Hindlimb muscle (tissue), 1 donor: ENCODE measurements at regions not wholly inside any gene's neighbourhood (a gene's known extent, or its start where the extent isn't known, plus 50 kb on each side); places are given as distances from the start of the nearest gene placed in this dataset.
"Not testable (repeated sequence)": the region's sequence is repeated elsewhere in the genome, so short reads cannot be mapped to it uniquely, and the experiment has no call there.

Source experiments
- DNase-seq: peaks from one replicate; pipeline ENCODE4 v3.0.0-alpha.2; 2013

DNA sequence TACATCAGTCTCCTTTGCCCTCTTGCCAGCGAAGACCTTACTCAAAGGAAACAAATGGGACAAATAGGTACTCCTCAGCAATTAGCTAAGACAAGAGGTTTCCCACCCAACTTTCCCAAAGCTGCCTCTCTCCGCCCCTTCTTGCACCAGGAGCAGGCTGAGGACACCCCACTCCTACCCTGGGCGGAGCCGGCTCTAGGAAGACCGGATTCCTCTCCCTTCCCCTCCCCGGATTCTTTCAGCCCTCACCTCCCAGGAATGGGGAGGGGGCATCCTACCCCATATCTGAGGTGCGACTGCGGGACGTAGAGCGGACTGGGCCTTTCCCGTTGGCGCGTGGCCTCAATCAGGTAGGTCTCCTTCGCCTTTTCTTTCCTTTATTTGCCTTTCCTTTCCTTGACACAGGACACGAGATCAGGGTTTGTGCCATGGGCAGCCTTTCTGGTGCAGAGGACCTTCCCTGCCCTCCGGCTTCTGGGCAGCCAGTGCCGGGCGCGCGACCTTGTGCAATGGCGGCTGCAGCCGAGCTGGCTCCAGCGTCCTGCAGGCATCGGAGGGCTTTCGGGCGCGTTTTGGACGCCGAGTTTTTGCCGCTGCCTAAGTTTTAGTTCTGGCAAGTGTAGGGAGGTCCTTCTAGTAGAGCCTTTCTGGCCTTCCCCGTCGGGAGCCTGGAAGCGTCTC is 279.9 kb downstream of the PLS3 start:
- not testable (repeated sequence) for DNase-seq

DNA sequence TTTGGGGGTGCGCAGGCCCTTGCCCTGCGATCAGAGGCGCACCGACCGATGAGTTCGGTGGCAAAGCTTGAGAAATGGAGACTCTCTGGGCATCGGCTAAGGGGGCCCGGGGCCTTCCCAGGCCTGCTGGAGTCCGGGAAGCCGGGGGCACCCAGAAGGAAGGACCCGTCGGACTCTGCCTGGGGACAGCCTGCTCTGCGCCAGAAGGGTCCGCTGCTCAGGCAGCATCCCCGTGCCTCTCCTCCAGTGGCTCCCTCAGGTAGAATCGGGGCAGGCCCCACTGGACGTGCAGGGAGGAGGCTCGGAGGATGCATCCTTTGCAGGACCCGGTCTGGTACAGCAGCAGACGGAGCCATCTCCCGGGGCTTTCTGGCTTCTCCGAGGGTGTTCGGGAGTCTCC is 290.0 kb downstream of the PLS3 start:
- not testable (repeated sequence) for DNase-seq

GRCh38 chrX:115853260-115853659 is 292.3 kb downstream of the PLS3 start:
- not testable (repeated sequence) for DNase-seq

GRCh38 chrX:115881170-115881569 is 289.4 kb upstream of the AGTR2 start:
- DNase-seq: not testable (repeated sequence)

- DNase-seq: not testable (repeated sequence)
Observed at GRCh38 chrX:115884121-115884520, 286.4 kb upstream of the AGTR2 start.

DNA sequence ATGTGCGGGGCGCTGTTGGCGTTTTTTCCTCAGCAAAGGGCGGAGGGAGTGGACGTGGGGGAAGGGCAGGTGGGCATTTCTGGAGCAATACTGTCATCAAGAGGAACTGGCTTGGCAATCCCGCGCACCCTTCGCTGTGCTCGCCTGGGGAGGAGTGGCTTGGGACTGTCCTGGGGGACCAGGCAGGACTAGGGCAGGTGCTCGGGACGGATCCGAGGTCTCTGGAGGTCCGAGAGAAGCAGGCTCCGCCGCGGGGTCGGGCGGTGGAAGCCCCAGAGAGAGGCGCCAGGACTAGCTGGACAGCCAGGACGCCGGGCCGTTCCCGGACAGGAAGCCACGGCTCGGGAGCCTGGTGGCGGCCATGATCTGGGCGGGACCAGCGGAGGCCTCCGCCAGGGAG is 282.5 kb upstream of the AGTR2 start:
- not testable (repeated sequence) for DNase-seq

DNA sequence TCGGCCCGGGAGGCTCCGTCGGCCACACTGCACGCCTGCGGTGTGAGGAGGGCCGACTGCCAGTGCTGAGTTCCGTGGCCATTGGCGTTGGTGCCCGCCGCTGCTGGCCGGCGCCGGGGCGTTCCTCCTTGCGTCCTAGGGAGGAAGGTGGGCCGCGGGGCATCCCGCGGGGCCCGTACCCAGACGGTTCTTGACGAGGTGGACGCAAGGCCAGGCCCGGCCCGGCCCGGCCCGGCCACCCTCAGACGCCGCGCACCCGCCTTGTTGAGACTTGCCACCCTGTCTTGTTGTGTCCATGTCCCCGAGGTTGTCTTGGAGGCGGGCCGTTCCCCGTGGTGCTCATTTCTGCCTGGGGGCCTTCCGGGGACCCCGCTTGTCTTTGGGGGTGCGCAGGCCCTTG is 282.0 kb upstream of the AGTR2 start:
- DNase-seq: not testable (repeated sequence)

- DNase-seq: no peak
Observed at GRCh38 chrX:115889121-115889890, 281.2 kb upstream of the AGTR2 start.

GRCh38 chrX:115892056-115892708 is 278.4 kb upstream of the AGTR2 start:
- no peak for DNase-seq

DNA sequence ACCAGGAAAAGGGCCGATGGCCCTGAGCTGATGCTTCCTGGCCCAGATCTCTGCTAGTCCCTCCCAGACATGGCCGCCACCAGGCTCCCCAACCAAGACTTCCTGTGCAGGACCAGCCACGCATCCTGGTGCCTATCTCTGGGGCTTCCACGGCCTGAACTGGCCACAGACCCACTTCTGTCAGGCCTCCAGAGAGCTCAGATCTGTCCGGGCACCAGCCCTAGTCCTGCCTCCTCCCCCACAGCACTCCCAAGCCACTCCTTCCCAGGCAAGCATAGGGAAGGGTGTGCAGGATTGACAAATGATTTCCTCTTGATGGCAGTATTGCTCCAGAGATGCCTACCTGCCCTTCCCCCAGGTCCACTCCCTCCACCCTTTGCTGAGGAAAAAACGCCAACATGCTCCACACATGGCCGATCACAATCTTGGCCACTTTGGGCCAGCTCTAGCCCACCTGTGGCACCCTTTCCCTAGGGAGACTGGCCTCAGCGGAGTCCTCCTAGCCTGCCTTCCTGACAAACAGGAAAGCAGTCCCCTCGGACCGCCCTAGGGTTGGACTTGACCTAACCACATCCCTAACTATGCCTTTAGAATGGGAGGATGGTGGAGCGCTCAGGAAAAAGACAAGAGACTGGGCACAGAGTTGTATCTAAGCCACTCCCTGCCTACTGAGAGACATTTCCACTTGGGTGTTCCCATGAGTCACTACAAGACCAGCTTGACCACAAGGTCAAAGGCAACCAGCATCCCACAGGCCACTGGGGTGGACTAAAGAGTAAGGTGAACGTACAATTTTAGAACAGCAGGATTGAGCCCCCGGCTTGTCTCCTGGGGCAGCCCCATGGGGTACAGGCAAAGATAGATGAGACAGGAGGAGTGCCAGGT is 277.5 kb upstream of the AGTR2 start:
- no peak for DNase-seq

DNA sequence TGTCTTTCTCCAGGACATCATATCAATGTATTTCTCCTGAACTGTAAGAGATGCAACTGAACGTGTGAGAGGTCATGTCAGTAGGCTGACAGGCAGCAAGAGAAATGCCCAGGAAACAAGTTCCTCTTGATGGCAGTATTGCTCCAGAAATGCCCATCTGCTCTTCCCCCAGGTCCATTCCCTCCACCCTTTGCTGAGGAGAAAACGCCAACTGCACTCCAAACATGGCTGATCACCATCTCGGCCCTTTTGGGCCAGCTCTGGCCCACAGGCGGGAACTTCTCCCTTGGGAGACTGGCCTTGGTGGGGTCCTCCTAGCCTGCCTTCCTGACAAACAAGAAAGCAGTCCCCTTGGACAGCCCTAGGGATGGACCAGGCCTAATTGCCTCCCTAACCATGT is 276.5 kb upstream of the AGTR2 start:
- no peak for DNase-seq

DNA sequence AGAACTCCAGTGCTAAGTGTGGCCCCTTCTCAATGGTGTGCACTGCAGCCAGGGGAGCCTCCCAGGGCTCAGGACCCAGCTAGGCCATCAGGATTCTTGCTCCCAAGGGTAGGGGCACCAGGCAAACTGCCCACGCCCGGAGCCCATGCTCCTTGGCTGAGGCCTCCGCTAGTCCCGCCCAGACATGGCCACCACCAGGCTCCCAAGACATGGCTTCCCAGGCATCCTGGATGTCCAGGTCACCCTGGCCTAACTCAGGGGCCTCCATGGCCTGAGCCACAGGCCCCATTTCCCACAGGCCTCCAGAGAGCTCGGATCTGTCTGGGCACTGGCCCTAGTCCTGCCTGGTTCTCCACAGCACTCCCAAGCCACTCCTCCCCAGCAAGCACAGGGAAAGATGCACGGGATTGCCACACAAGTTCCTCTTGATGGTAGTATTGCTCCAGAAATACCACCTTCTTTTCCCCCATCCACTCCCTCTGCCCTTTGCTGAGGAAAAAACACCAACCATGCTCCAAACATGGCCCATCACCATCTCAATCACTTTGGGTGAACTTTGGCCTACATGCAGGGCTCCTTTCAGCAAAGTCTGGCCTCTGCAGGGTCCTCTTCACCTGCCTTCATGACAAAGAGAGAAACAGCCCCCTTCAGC is 274.7 kb upstream of the AGTR2 start:
- no peak for DNase-seq

- no peak for DNase-seq
Observed at GRCh38 chrX:115896362-115896761, 274.2 kb upstream of the AGTR2 start.

DNA sequence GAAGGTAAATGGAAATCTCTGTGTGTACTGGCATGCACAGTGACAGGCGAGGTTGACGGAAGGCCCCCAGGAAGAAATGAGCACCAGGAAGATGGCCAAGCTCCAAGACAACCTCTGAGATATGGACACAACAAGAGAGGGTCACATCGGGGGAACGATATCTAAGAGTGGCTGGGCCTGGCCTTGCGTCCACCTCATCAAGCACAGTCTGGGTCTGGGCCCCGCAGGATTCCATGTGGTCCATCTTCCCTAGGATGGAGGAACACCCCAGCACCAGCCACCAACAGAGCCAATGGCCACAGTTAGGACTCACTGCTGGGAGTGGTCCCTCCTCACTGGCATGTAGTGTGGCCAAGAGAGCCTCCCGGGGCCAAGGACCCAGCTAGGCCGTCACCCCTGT is 272.6 kb upstream of the AGTR2 start:
- DNase-seq: no peak

GRCh38 chrX:115898382-115899001 is 272.1 kb upstream of the AGTR2 start:
- no peak for DNase-seq

- DNase-seq: no peak
Observed at GRCh38 chrX:115900425-115900824, 270.1 kb upstream of the AGTR2 start.

DNA sequence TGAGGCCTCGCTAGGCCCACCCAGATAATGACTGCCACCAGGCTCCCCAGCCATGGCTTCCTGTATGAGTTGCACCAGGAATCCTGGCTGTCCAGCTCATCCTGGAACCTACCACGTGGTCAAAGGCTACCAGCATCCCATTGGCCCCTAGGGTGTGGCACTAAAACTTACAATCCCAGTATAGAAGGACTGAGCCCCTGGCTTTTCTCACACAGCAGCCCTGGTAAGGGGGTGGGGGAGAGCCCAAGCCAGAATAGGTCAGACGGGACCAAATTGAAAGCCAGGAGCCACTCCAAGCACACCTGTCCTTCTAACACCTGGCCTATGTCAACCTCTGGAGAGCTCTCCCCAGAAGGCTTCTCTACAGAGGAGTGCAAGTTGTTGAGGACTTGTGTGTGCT is 269.3 kb upstream of the AGTR2 start:
- DNase-seq: no peak

- no peak for DNase-seq
Observed at GRCh38 chrX:115902995-115903394, 267.5 kb upstream of the AGTR2 start.

GRCh38 chrX:115906276-115906675 is 264.3 kb upstream of the AGTR2 start:
- no peak for DNase-seq

DNA sequence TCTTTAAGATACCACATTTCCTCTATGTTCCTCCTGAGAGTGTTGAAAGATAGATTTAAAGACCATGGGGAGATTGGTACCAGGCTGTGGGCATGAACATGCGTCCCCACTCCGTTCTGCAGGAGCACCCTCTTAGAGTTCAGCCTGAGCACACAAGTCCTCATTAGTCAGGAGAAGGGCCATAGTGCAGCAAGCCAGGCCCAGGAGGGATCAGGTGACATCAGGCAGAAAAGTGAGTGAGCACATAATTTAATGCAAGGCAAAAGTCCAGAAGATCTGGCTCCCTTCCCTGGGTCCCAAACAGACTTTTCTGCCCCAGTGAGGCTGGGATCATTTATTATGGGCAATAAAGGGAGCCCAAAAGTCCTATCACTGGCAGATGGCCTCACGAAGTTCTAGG is 263.7 kb upstream of the AGTR2 start:
- no peak for DNase-seq

DNA sequence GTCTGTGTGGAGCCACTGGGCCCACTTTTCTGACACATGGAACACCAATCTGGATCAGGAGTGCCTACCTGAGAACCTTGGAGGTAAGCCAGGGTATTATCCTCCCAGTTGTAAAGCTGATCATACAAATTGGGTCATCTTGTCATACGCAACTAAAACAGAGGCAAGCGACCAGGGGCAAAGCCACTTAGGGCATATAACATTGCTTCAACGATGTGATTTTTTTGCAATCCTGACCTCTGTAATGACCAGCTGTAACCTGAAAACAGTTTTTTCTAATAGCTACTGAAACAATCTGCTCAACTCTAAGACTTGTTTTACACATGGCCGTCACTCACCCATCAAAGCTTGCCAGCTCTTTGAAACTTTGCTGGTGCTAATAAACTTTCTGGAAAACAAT is 261.5 kb upstream of the AGTR2 start:
- DNase-seq: no peak

- no peak for DNase-seq
Observed at GRCh38 chrX:115911967-115912366, 258.6 kb upstream of the AGTR2 start.
